ENCODE measurements at regions not wholly inside any gene's neighbourhood (a gene's known extent, or its start where the extent isn't known, plus 50 kb on each side); places are given as distances from the start of the nearest gene placed in this dataset.
A peak's percentile ranks its signal among the peaks of the same experiment; 100 is the strongest.

DNA sequence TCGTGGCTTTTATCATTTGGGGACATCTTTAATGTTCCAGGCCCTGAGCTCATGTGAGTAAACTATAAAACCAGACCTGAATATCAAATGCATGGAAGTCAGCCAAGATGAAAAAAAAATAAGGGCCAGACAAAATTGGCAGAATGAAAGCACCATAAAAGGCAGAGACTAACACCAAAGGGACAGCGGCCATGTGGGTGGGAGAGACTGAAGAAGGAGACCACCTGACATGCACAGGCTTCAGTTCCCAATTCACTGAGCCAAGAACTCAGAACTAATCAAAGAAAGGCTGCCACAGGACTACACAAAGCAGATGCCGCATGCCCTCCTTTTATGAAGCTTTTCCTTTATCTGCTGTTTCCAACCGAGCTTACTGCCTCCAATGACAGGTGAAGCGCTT, 267.1 kb downstream of the RAD51AP2 start:
- Histone ChIP-seq H3K36me3 (no peaks in the 10 kb centered on the region), H3K9me3 (replicated peaks) (no peaks in the 10 kb centered on the region), H3K4me3 (no peak overlapping the region), H3K27ac (no peak overlapping the region), H3K4me1 (replicated peaks) (no peaks in the 10 kb centered on the region), H3K27me3 (replicated peaks) (no peaks in the 10 kb centered on the region)
- DNase-seq (ENCODE audit: low read depth in 1 of 2, low spot score in 2 of 2) = no peak

GRCh38 chr2:17249249-17249648, 269.0 kb downstream of the RAD51AP2 start:
- DNase-seq (ENCODE audit: low read depth in 1 of 2, low spot score in 2 of 2) = no peak
- Histone ChIP-seq H3K27me3 (replicated peaks) (no peaks in the 10 kb centered on the region), H3K9me3 (replicated peaks) (no peaks in the 10 kb centered on the region), H3K36me3 (no peaks in the 10 kb centered on the region), H3K4me3 (no peak overlapping the region), H3K27ac (no peak overlapping the region), H3K4me1 (replicated peaks) (no peaks in the 10 kb centered on the region)

DNA sequence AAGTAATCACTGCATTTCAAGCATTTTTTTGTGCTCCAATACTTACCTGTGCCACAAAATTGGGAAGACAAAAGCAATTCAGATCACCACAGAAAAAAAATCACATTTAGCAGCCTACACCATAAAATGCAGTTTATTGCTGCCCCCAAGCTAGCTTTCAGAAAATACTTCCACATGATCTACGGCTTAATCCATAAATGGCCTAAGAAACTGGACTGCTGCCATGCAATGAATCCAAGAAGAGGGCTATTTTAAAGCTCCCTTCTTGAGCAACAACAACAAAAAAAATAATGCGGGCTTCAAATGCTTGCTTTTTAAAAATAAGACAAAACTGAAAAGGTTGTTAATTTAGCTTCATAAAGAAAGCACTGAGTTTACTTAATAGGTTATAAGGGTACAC, 272.3 kb downstream of the RAD51AP2 start:
- H3K27ac ChIP-seq = no peak overlapping the region
- H3K9me3 ChIP-seq (replicated peaks) = no peaks in the 10 kb centered on the region
- H3K4me3 ChIP-seq = no peak overlapping the region
- H3K36me3 ChIP-seq = no peaks in the 10 kb centered on the region
- H3K27me3 ChIP-seq (replicated peaks) = no peaks in the 10 kb centered on the region
- H3K4me1 ChIP-seq (replicated peaks) = no peaks in the 10 kb centered on the region
- no peak for DNase-seq (ENCODE audit: low read depth in 1 of 2, low spot score in 2 of 2)

GRCh38 chr2:17242813-17243485, 275.3 kb downstream of the RAD51AP2 start:
- Histone ChIP-seq H3K9me3 (replicated peaks) (no peaks in the 10 kb centered on the region), H3K27me3 (replicated peaks) (no peaks in the 10 kb centered on the region), H3K27ac (no peak overlapping the region), H3K36me3 (no peaks in the 10 kb centered on the region), H3K4me3 (no peak overlapping the region), H3K4me1 (replicated peaks) (no peaks in the 10 kb centered on the region)
- DNase-seq (ENCODE audit: low read depth in 1 of 2, low spot score in 2 of 2) = no peak

DNA sequence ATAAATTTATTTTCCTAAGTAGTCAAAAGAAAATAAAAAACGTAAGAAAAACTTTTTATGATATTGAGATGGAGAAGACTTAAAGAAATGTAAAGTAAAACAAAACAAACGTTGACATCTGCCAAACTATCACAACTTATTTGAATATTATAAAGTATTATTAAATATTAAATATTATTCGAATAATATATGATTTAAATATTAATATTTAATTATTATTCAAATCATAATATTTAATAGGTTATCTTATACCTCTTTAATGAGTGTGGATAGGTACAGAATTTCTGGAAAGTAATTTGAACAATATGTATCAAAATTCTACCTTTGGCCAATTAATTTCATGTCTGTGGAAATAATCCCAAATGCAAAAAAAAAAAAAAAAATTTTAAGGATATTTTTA, 278.7 kb downstream of the RAD51AP2 start:
- Histone ChIP-seq H3K27ac (no peak overlapping the region), H3K36me3 (no peaks in the 10 kb centered on the region), H3K4me3 (no peak overlapping the region), H3K4me1 (replicated peaks) (no peaks in the 10 kb centered on the region), H3K9me3 (replicated peaks) (no peaks in the 10 kb centered on the region), H3K27me3 (replicated peaks) (no peaks in the 10 kb centered on the region)
- no peak for DNase-seq (ENCODE audit: low read depth in 1 of 2, low spot score in 2 of 2)

- Histone ChIP-seq H3K9me3 (replicated peaks) (no peaks in the 10 kb centered on the region), H3K4me3 (no peak overlapping the region), H3K27ac (no peak overlapping the region), H3K36me3 (no peaks in the 10 kb centered on the region), H3K4me1 (replicated peaks) (no peaks in the 10 kb centered on the region), H3K27me3 (replicated peaks) (no peaks in the 10 kb centered on the region)
- DNase-seq (ENCODE audit: low read depth in 1 of 2, low spot score in 2 of 2) = no peak
These were observed 283.1 kb downstream of the RAD51AP2 start for GRCh38 chr2:17235167-17235566.

DNA sequence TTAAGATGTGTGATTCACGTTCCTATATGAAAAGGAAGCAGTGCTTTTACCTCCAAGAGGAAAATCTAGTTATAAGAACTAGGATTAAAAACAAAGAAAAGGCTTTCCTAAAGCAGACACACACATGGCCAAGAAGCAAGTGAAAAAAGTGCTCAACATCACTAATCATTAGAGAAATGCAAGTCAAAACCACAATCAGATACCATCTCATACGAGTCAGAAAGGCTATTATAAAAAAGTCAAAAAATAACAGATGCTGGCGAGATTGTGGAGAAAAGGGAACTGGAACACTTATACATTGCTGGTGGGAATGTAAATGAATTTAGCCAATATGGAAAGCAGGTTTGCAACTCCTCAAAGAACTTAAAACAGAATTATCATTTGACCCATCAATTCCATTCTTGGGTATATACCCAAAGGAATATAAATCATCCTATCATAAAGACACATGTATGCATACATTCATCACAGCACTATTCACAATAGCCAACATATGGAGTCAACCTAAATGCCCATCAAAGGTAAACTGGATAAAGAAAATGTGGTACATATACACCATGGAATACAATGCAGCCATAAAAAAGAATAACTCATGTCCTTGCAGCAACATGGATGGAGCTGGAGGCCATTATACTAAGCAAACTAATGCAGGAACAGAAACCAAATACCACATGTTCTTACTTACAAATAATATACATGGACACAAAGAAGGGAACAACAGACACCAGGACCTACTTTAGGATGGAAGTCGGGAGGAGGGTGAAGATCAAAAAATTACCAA, 285.3 kb downstream of the RAD51AP2 start:
- no peaks in the 10 kb centered on the region for H3K4me1 ChIP-seq (replicated peaks)
- no peak for DNase-seq (ENCODE audit: low read depth in 1 of 2, low spot score in 2 of 2)
- H3K4me3 ChIP-seq = no peak overlapping the region
- H3K27ac ChIP-seq = no peak overlapping the region
- 0 out of 2 replicates have a peak, but pooled peaks cover 3% of the 10 kb centered on the region for H3K27me3 ChIP-seq (replicated peaks)
- no peaks in the 10 kb centered on the region for H3K9me3 ChIP-seq (replicated peaks)
- no peaks in the 10 kb centered on the region for H3K36me3 ChIP-seq

DNA sequence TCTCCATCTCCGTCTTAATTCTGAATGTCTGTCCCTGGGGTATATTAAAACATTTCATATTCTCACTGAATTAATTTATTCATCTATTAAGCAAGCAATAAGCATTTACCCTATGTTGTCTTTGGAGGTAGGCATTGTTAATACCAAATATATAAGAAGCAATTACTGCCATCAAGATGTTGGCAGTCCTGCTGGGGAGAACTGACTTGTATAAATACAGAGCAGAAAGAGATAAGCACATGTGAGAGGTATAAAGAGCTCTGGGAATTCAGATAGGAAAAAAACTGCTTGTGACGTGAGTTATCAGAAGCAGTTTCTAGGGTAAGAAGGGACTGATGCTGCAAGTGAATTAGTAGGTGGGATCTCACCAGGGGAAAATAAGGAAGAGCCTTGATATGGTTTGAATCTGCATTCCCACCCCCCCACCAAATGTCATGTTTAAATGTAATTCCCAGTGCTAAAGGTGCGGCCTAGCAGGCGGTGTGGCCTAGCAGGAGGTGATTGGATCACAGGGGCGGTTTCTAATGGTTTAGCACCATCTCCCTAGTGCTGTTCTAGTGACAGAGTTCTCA, 286.8 kb downstream of the RAD51AP2 start:
- H3K4me1 ChIP-seq (replicated peaks) = no peaks in the 10 kb centered on the region
- H3K36me3 ChIP-seq = no peaks in the 10 kb centered on the region
- H3K9me3 ChIP-seq (replicated peaks) = no peaks in the 10 kb centered on the region
- H3K4me3 ChIP-seq = no peak overlapping the region
- no peak for DNase-seq (ENCODE audit: low read depth in 1 of 2, low spot score in 2 of 2)
- H3K27me3 ChIP-seq (replicated peaks) = 0 out of 2 replicates have a peak, but pooled peaks cover 3% of the 10 kb centered on the region
- H3K27ac ChIP-seq = no peak overlapping the region

DNA sequence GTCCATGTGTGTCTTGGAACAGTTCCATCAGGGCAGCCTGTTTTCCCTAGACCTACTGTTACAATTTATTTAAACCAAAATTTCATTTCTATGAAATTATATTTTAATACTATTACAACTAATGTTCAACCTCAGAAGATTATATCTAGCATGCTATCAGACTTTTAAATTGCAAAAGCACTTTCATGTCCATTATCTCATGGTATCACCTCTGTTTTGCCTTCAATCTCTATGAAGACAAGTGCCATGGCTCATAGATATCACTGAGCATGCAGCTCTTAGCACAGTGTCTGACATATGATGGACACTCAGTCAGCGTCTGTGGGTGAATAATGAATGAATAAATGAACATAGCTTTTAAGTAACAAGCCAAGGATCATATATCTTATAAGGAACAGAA, 288.8 kb downstream of the RAD51AP2 start:
- no peaks in the 10 kb centered on the region for H3K9me3 ChIP-seq (replicated peaks)
- H3K36me3 ChIP-seq = no peaks in the 10 kb centered on the region
- H3K27ac ChIP-seq = no peak overlapping the region
- 0 out of 2 replicates have a peak, but pooled peaks cover 3% of the 10 kb centered on the region for H3K27me3 ChIP-seq (replicated peaks)
- H3K4me1 ChIP-seq (replicated peaks) = no peaks in the 10 kb centered on the region
- H3K4me3 ChIP-seq = no peak overlapping the region
- no peak for DNase-seq (ENCODE audit: low read depth in 1 of 2, low spot score in 2 of 2)

GRCh38 chr2:17228461-17228860, 289.8 kb downstream of the RAD51AP2 start:
- H3K27ac ChIP-seq = no peak overlapping the region
- H3K27me3 ChIP-seq (replicated peaks) = 0 out of 2 replicates have a peak, but pooled peaks cover 3% of the 10 kb centered on the region
- no peak for DNase-seq (ENCODE audit: low read depth in 1 of 2, low spot score in 2 of 2)
- H3K9me3 ChIP-seq (replicated peaks) = no peaks in the 10 kb centered on the region
- H3K4me1 ChIP-seq (replicated peaks) = no peaks in the 10 kb centered on the region
- no peaks in the 10 kb centered on the region for H3K36me3 ChIP-seq
- H3K4me3 ChIP-seq = no peak overlapping the region

- Histone ChIP-seq H3K27ac (no peak overlapping the region), H3K4me3 (no peak overlapping the region), H3K4me1 (replicated peaks) (no peaks in the 10 kb centered on the region), H3K9me3 (replicated peaks) (no peaks in the 10 kb centered on the region), H3K27me3 (replicated peaks) (0 out of 2 replicates have a peak, but pooled peaks cover 3% of the 10 kb centered on the region), H3K36me3 (no peaks in the 10 kb centered on the region)
- DNase-seq (ENCODE audit: low read depth in 1 of 2, low spot score in 2 of 2) = no peak
These were observed 290.4 kb downstream of the RAD51AP2 start for GRCh38 chr2:17227856-17228255.

DNA sequence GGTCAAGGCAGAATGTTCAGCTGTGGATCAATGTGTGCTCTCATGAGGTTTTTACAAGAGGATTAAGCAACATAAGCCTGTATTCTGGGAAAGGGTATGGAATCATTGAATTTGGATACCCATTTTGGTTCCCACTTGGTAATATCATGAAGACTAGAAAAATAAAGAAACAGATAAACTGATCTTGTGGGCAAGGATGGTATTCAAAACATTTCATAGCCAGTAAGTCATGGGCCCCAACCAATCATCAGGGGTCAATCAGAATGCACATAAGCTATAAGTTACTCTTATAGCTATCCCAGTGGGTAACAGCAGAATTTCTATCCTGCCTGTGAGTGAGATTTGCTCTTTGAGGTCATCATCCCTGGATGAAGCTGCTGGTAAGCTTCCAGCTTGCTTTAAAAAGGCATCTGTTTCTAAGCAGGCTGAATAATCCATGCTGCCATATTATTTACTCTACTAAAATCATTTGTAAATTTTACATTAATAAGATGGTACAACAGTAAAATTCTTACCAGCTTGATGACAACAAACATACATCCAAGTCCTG, 291.2 kb downstream of the RAD51AP2 start:
- DNase-seq (ENCODE audit: low read depth in 1 of 2, low spot score in 2 of 2) = no peak
- no peak overlapping the region for H3K4me3 ChIP-seq
- H3K27ac ChIP-seq = no peak overlapping the region
- no peaks in the 10 kb centered on the region for H3K36me3 ChIP-seq
- H3K4me1 ChIP-seq (replicated peaks) = no peaks in the 10 kb centered on the region
- H3K9me3 ChIP-seq (replicated peaks) = no peaks in the 10 kb centered on the region
- H3K27me3 ChIP-seq (replicated peaks) = 0 out of 2 replicates have a peak, but pooled peaks cover 3% of the 10 kb centered on the region

DNA sequence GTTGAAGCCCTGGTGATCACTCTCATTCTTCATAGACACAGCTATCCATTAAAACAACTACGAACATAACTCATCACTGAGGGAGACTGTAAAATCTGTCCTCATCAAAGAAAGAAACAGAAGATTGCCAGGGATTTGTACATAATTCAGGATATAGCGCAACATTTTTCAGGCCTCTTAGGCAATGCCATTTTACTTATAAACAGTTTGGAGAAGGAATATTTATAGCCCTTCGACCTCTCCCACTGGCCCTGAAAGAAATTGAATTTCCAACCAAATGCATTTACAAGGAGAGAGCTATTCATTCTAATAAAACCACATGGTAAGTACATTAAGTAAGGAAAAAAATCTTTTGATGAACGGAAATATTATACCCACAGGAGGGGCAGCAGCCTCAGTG, 295.0 kb downstream of the RAD51AP2 start:
- H3K27ac ChIP-seq = no peak overlapping the region
- H3K4me1 ChIP-seq (replicated peaks) = no peaks in the 10 kb centered on the region
- no peak for DNase-seq (ENCODE audit: low read depth in 1 of 2, low spot score in 2 of 2)
- H3K4me3 ChIP-seq = no peak overlapping the region
- H3K36me3 ChIP-seq = no peaks in the 10 kb centered on the region
- H3K9me3 ChIP-seq (replicated peaks) = no peaks in the 10 kb centered on the region
- H3K27me3 ChIP-seq (replicated peaks) = no peaks in the 10 kb centered on the region

- H3K27me3 ChIP-seq (replicated peaks) = no peaks in the 10 kb centered on the region
- peak overlapping the region; percentile 50 for H3K27ac ChIP-seq
- 0 out of 2 replicates have a peak, but pooled peaks cover 4% of the 10 kb centered on the region for H3K4me1 ChIP-seq (replicated peaks)
- H3K4me3 ChIP-seq = no peak overlapping the region
- DNase-seq (ENCODE audit: low read depth in 1 of 2, low spot score in 2 of 2) = peak in 1 of 2 experiments; percentile 49
- H3K9me3 ChIP-seq (replicated peaks) = no peaks in the 10 kb centered on the region
- H3K36me3 ChIP-seq = no peaks in the 10 kb centered on the region
These were observed 309.7 kb downstream of the RAD51AP2 start for GRCh38 chr2:17208511-17208910.
